SK-N-SH (cell line): ENCODE measurements at regions not wholly inside any gene's neighbourhood (a gene's known extent, or its start where the extent isn't known, plus 50 kb on each side); places are given as distances from the start of the nearest gene placed in this dataset.

Experiments used
- CTCF ChIA-PET: fragments of 300-600, 350-600 bp; formaldehyde crosslinking; extraction: SDS; loops from one replicate; lab custom pipeline; 2021; lab: Yijun Ruan, JAX
- POLR2A ChIA-PET: fragments of 350-600 bp; sonication (Branson Sonifier 250); formaldehyde crosslinking; extraction: SDS; loops from one replicate; lab custom pipeline; 2020; ENCODE audit warnings: antibody characterized with exemption, inconsistent platforms; lab: Yijun Ruan, JAX
- DNase-seq: peaks from one replicate; pipeline ENCODE4 v3.0.0; 2012
- H2AFZ ChIP-seq: fragments of 200-600 bp; sonication (generic); 2 replicates; pipeline ENCODE4 v1.8.1; 2016; ENCODE audit warnings: antibody characterized with exemption, mild to moderate bottlenecking, low read depth
- H3F3A ChIP-seq: fragments of 200-600 bp; sonication (generic); replicated peaks from 2 replicates; pipeline ENCODE3; 2016; ENCODE audit warnings: antibody characterized with exemption, mild to moderate bottlenecking; ENCODE audit not compliant: insufficient read depth
- H3K27ac ChIP-seq, 2 experiments: fragments of 200-500 bp in 1 of 2; fragments of 200-600 bp in 1 of 2; sonication (Bioruptor generic) in 1 of 2; sonication (generic), shearing (Covaris generic) in 1 of 2; 2 replicates each; pipeline versions ENCODE4 v1.5.1 to v1.6.1; 2014 to 2016; ENCODE audit warnings: low read depth in 2 of 2, inconsistent platforms in 1 of 2, low read length in 1 of 2, mild to moderate bottlenecking in 1 of 2, mixed read lengths in 1 of 2
- H3K27me3 ChIP-seq: fragments of 200-600 bp; sonication (generic), shearing (Covaris generic); 2 replicates; pipeline ENCODE4 v1.6.1; 2016; ENCODE audit warnings: mixed run types; ENCODE audit not compliant: insufficient read depth
- H3K36me3 ChIP-seq, 2 experiments: fragments of 200-500 bp in 1 of 2; fragments of 200-600 bp in 1 of 2; sonication (Bioruptor generic) in 1 of 2; sonication (generic) in 1 of 2; replicated peaks in 1 of 2; 2 replicates each; pipeline versions ENCODE3 to v1.5.1; 2014 to 2016; ENCODE audit warnings: low read length in 1 of 2, mild to moderate bottlenecking in 1 of 2; ENCODE audit not compliant: insufficient read depth in 2 of 2, control insufficient read depth in 1 of 2
- H3K4me1 ChIP-seq, 2 experiments: fragments of 200-500 bp in 1 of 2; fragments of 200-600 bp in 1 of 2; sonication (Bioruptor generic) in 1 of 2; sonication (generic), shearing (Covaris generic) in 1 of 2; 2 replicates each; pipeline versions ENCODE4 v1.5.1 to v1.6.1; 2014 to 2016; ENCODE audit warnings: low read depth in 1 of 2, low read length in 1 of 2, mixed run types in 1 of 2; ENCODE audit not compliant: insufficient read depth in 2 of 2, control insufficient read depth in 1 of 2
- H3K4me2 ChIP-seq: fragments of 200-600 bp; sonication (generic), shearing (Covaris generic); 2 replicates; pipeline ENCODE4 v1.6.1; 2017; ENCODE audit warnings: mixed run types
- H3K4me3 ChIP-seq, 2 experiments: fragments of 200-500 bp in 1 of 2; fragments of 200-600 bp in 1 of 2; sonication (Bioruptor generic) in 1 of 2; sonication (generic), shearing (Covaris generic) in 1 of 2; 2 replicates each; pipeline versions ENCODE4 v1.5.1 to v1.8.1; 2014 to 2016; ENCODE audit warnings: low read depth in 2 of 2, inconsistent platforms in 1 of 2, low read length in 1 of 2, mild to moderate bottlenecking in 1 of 2, mixed read lengths in 1 of 2, moderate library complexity in 1 of 2
- H3K79me2 ChIP-seq: fragments of 200-600 bp; sonication (generic); 2 replicates; pipeline ENCODE4 v1.8.1; 2017; ENCODE audit warnings: mild to moderate bottlenecking; ENCODE audit not compliant: insufficient read depth
- H3K9ac ChIP-seq: fragments of 200-600 bp; sonication (generic); 2 replicates; pipeline ENCODE4 v1.6.1; 2017; ENCODE audit warnings: mixed run types
- H3K9me2 ChIP-seq: fragments of 200-600 bp; sonication (generic); 2 replicates; pipeline ENCODE4 v1.6.1; 2017; ENCODE audit warnings: mixed run types
- H3K9me3 ChIP-seq: fragments of 200-600 bp; sonication (generic); 2 replicates; pipeline ENCODE4 v1.6.1; 2017; ENCODE audit warnings: mixed run types, mild to moderate bottlenecking, moderate library complexity
- H4K20me1 ChIP-seq: fragments of 200-600 bp; sonication (generic); 2 replicates; pipeline ENCODE4 v1.6.1; 2017; ENCODE audit warnings: mild to moderate bottlenecking, mixed run types; ENCODE audit not compliant: insufficient read depth
- CHD2 ChIP-seq: fragments of 150-350 bp; IDR thresholded peaks from 2 replicates; pipeline ENCODE4 v1.6.1; 2018; ENCODE audit warnings: low read length; ENCODE audit not compliant: partially characterized antibody
- FOSL2 ChIP-seq: IDR thresholded peaks from 2 replicates; pipeline ENCODE4 v1.4.0; 2012; ENCODE audit warnings: low read depth, mild to moderate bottlenecking, moderate library complexity, borderline replicate concordance
- GABPA ChIP-seq: IDR thresholded peaks from 2 replicates; pipeline ENCODE4 v1.4.0; 2012; ENCODE audit warnings: low read depth, mild to moderate bottlenecking
- GATA2 ChIP-seq: sonication (generic); formaldehyde crosslinking; IDR thresholded peaks from 2 replicates; pipeline ENCODE4 v1.5.0; 2020; ENCODE audit warnings: mild to moderate bottlenecking, missing genetic modification reagents
- JUND ChIP-seq: IDR thresholded peaks from 2 replicates; pipeline ENCODE4 v1.4.0; 2012
- MXI1 ChIP-seq: IDR thresholded peaks from 2 replicates; pipeline ENCODE4 v1.6.1; 2012; ENCODE audit warnings: mild to moderate bottlenecking, low read depth, low read length, improper control_type of control experiment
- NFIC ChIP-seq: IDR thresholded peaks from 2 replicates; pipeline ENCODE4 v1.4.0; 2012; ENCODE audit warnings: borderline replicate concordance
- RFX5 ChIP-seq: IDR thresholded peaks from 2 replicates; pipeline ENCODE4 v1.6.1; 2012; ENCODE audit warnings: mild to moderate bottlenecking, improper control_type of control experiment, low read length
- SMC3 ChIP-seq: IDR thresholded peaks from 2 replicates; pipeline ENCODE4 v1.6.1; 2012; ENCODE audit warnings: low read depth, low read length, improper control_type of control experiment
- YY1 ChIP-seq: IDR thresholded peaks from 2 replicates; pipeline ENCODE4 v1.4.0; 2012; ENCODE audit warnings: low read depth, mild to moderate bottlenecking
- WGBS: methylation state at CpG from one replicate; pipeline ENCODE4 v1.1.6; 2017; ENCODE audit warnings: low lambda C conversion rate; 5-methylcytosine and 5-hydroxymethylcytosine counted together
- TF ChIP-seq, protein P1 (sequence below): IDR thresholded peaks from 2 replicates; pipeline ENCODE4; 2012
- TF ChIP-seq, protein P2 (sequence below): fragments of 150-350 bp; IDR thresholded peaks from 2 replicates; pipeline ENCODE4 v1.6.1; 2017; ENCODE audit warnings: antibody characterized with exemption, low read length, low read depth, borderline replicate concordance
- TF ChIP-seq, protein P3 (sequence below): IDR thresholded peaks from 2 replicates; pipeline ENCODE4 v1.4.0; 2012; ENCODE audit warnings: low read depth, borderline replicate concordance
- TF ChIP-seq, protein P4 (sequence below): IDR thresholded peaks from 2 replicates; pipeline ENCODE4 v1.4.0; 2012; ENCODE audit warnings: low read depth
- TF ChIP-seq, protein P5 (sequence below): fragments of 200-600 bp; sonication (generic); IDR thresholded peaks from 2 replicates; pipeline ENCODE4 v1.6.1; 2017; ENCODE audit warnings: antibody characterized with exemption, mild to moderate bottlenecking, moderate library complexity

DNA sequence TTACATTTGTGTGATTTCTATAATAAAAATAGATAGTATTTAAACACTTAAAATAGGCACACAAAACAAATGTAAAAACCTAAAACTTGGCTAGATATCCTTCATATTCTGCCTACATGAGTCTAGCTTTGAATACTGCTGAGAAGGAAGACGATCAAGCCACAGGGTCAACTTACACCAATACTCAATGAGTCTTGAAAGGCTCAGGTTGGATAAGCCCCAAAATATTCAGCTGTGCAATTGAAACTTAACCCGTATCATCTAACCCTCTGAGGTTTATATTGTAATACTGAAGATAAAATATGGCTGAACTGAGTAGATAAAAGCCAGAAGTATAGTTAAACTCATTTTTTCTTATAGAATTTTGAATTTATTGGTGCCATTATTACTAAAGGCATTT lies 313.0 kb upstream of the NRXN1 start (continued):
- TF ChIP-seq, protein P1, sequence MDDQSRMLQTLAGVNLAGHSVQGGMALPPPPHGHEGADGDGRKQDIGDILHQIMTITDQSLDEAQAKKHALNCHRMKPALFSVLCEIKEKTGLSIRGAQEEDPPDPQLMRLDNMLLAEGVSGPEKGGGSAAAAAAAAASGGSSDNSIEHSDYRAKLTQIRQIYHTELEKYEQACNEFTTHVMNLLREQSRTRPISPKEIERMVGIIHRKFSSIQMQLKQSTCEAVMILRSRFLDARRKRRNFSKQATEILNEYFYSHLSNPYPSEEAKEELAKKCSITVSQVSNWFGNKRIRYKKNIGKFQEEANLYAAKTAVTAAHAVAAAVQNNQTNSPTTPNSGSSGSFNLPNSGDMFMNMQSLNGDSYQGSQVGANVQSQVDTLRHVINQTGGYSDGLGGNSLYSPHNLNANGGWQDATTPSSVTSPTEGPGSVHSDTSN: no peak
- no peak for TF ChIP-seq RFX5
- TF ChIP-seq MXI1: no peak
- TF ChIP-seq GABPA: no peak

DNA sequence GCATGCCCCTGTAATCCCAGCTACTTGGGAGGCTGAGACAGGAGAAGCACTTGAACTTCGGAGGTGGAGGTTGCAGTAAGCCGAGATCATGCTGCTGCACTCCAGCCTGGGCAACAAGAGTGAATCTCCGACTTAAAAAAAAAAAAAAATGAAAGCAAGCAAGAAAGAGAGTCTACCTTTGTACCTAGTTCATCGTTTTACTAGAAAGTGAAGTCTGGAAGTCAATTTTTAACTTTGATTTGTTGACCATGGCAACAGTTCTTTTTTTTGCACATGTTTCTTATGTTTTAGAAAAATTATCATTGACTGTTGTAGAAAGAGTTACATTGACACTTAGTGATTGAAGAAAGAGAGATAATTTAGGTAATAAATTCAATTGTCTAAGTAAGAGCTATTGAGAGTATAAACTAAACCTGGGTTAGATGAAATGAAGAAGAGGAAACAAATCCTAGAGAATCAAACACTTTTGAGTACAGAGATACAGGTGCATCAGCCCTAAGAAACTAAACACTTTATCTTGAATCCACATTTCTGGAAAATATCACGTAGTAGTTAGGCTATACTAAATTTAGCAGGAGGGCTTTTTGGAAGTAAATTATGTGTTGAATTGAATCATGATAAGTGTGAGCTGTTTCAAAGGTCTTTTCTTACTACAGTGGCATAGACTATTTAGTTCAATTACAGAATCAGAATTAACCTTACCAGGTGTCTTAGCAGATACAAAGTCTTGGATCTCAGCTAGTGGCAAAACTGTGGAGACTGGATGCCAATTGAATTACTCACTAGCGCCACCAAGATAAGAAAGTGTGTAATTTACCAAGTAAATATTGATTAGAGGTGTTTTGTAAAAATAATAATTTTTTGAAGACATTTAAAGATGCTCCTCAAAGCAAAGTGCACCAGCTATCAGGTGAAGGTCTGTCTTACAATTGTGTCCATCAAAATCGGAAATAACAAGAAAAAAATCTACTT lies 303.4 kb upstream of the NRXN1 start:
- H3K9me2 ChIP-seq: no peaks in the 10 kb centered on the region
- no peaks in the 10 kb centered on the region for H4K20me1 ChIP-seq
- no peak overlapping the region for H3K4me2 ChIP-seq
- no peak overlapping the region for H3K27ac ChIP-seq
- ChIA-PET CTCF (no interaction called here), POLR2A (no interaction called here)
- no peaks in the 10 kb centered on the region for H3K79me2 ChIP-seq
- 19% methylated on average over 7 of the region's 7 CpGs for WGBS
- no peaks in the 10 kb centered on the region for H3K4me1 ChIP-seq
- no peak for TF ChIP-seq RFX5
- no peak for TF ChIP-seq MXI1
- TF ChIP-seq, protein P2, sequence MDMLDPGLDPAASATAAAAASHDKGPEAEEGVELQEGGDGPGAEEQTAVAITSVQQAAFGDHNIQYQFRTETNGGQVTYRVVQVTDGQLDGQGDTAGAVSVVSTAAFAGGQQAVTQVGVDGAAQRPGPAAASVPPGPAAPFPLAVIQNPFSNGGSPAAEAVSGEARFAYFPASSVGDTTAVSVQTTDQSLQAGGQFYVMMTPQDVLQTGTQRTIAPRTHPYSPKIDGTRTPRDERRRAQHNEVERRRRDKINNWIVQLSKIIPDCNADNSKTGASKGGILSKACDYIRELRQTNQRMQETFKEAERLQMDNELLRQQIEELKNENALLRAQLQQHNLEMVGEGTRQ: no peak
- TF ChIP-seq FOSL2: no peak
- TF ChIP-seq, protein P3, sequence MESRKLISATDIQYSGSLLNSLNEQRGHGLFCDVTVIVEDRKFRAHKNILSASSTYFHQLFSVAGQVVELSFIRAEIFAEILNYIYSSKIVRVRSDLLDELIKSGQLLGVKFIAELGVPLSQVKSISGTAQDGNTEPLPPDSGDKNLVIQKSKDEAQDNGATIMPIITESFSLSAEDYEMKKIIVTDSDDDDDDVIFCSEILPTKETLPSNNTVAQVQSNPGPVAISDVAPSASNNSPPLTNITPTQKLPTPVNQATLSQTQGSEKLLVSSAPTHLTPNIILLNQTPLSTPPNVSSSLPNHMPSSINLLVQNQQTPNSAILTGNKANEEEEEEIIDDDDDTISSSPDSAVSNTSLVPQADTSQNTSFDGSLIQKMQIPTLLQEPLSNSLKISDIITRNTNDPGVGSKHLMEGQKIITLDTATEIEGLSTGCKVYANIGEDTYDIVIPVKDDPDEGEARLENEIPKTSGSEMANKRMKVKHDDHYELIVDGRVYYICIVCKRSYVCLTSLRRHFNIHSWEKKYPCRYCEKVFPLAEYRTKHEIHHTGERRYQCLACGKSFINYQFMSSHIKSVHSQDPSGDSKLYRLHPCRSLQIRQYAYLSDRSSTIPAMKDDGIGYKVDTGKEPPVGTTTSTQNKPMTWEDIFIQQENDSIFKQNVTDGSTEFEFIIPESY: no peak
- TF ChIP-seq, protein P1: no peak
- no peak for TF ChIP-seq NFIC
- TF ChIP-seq SMC3: no peak
- TF ChIP-seq, protein P4, sequence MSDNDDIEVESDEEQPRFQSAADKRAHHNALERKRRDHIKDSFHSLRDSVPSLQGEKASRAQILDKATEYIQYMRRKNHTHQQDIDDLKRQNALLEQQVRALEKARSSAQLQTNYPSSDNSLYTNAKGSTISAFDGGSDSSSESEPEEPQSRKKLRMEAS: no peak
- no peak for TF ChIP-seq GABPA
- TF ChIP-seq YY1: no peak
- TF ChIP-seq CHD2: no peak
- no peak for TF ChIP-seq GATA2
- TF ChIP-seq, protein P5, sequence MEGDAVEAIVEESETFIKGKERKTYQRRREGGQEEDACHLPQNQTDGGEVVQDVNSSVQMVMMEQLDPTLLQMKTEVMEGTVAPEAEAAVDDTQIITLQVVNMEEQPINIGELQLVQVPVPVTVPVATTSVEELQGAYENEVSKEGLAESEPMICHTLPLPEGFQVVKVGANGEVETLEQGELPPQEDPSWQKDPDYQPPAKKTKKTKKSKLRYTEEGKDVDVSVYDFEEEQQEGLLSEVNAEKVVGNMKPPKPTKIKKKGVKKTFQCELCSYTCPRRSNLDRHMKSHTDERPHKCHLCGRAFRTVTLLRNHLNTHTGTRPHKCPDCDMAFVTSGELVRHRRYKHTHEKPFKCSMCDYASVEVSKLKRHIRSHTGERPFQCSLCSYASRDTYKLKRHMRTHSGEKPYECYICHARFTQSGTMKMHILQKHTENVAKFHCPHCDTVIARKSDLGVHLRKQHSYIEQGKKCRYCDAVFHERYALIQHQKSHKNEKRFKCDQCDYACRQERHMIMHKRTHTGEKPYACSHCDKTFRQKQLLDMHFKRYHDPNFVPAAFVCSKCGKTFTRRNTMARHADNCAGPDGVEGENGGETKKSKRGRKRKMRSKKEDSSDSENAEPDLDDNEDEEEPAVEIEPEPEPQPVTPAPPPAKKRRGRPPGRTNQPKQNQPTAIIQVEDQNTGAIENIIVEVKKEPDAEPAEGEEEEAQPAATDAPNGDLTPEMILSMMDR: no peak
- TF ChIP-seq JUND: no peak
- no peak overlapping the region for H3K9ac ChIP-seq
- H2AFZ ChIP-seq: no peak overlapping the region
- H3K9me3 ChIP-seq: no peaks in the 10 kb centered on the region
- H3K36me3 ChIP-seq: no peaks in the 10 kb centered on the region
- no peaks in the 10 kb centered on the region for H3K27me3 ChIP-seq
- H3K4me3 ChIP-seq: no peak overlapping the region
- no peaks in the 10 kb centered on the region for H3F3A ChIP-seq
- no peak for DNase-seq
